ENCODE measurements at regions not wholly inside any gene's neighbourhood (a gene's known extent, or its start where the extent isn't known, plus 50 kb on each side); places are given as distances from the start of the nearest gene placed in this dataset.

DNA sequence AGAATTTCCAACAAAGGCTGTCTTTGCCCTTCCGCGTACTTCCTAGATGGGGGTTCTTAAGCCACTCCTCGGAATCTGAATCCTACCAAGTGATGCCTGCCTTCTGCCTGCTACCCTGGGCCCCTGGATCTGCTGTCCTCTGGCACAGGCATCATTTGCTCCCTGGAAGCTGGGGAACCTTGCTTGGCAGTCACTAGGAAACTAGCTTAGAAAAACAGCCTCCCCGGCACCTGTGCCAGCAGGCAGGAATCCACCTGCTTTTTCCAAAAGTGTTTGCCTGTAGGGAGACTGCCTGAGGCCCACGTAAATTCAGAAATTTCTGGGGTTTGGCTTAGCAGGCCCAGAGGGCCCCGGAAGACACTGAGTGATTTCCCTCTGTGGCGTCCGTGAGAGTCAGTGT, 442.4 kb downstream of the TSHZ3 start:
- no peaks in the 10 kb centered on the region for H3K9me3 ChIP-seq
- H3K27ac ChIP-seq: no peak overlapping the region
- H3K4me1 ChIP-seq: no peaks in the 10 kb centered on the region
- intact Hi-C loops (cut with DNase I): no loop called here
- DNase-seq (no peak), ATAC-seq (no peak)
- no peaks in the 10 kb centered on the region for H3K27me3 ChIP-seq (ENCODE audit: low read depth)
- TF ChIP-seq, protein P1, sequence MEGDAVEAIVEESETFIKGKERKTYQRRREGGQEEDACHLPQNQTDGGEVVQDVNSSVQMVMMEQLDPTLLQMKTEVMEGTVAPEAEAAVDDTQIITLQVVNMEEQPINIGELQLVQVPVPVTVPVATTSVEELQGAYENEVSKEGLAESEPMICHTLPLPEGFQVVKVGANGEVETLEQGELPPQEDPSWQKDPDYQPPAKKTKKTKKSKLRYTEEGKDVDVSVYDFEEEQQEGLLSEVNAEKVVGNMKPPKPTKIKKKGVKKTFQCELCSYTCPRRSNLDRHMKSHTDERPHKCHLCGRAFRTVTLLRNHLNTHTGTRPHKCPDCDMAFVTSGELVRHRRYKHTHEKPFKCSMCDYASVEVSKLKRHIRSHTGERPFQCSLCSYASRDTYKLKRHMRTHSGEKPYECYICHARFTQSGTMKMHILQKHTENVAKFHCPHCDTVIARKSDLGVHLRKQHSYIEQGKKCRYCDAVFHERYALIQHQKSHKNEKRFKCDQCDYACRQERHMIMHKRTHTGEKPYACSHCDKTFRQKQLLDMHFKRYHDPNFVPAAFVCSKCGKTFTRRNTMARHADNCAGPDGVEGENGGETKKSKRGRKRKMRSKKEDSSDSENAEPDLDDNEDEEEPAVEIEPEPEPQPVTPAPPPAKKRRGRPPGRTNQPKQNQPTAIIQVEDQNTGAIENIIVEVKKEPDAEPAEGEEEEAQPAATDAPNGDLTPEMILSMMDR (IDR thresholded peaks at IDR 0.05): no peak
- H3K4me3 ChIP-seq: no peak overlapping the region
- no peaks in the 10 kb centered on the region for H3K36me3 ChIP-seq

DNA sequence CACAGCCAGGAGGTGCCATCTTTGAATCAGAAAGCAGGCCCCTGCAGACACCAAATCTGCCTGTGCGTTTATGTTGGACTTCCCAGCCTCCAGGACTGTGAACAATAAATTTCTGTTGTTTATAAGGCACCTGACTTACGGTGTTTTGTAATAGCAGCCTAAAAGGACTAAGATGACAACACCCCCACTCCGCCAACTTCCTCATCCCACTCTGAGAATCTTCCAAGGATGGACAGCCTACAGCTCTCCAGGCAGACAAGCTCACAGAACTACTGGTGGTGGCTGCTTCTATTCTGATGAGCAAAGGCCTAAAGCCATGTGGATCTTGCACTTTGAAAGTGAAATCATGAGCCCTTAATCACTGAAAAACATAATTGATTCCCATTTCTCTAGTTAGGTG, 449.2 kb downstream of the TSHZ3 start:
- intact Hi-C loops (cut with DNase I): no loop called here
- Histone ChIP-seq H3K4me1 (no peaks in the 10 kb centered on the region), H3K36me3 (no peaks in the 10 kb centered on the region), H3K9me3 (no peaks in the 10 kb centered on the region), H3K4me3 (no peak overlapping the region), H3K27ac (no peak overlapping the region), H3K27me3 (ENCODE audit: low read depth) (no peaks in the 10 kb centered on the region)
- TF ChIP-seq, protein P1 (IDR thresholded peaks at IDR 0.05): no peak
- ATAC-seq (no peak), DNase-seq (no peak)

DNA sequence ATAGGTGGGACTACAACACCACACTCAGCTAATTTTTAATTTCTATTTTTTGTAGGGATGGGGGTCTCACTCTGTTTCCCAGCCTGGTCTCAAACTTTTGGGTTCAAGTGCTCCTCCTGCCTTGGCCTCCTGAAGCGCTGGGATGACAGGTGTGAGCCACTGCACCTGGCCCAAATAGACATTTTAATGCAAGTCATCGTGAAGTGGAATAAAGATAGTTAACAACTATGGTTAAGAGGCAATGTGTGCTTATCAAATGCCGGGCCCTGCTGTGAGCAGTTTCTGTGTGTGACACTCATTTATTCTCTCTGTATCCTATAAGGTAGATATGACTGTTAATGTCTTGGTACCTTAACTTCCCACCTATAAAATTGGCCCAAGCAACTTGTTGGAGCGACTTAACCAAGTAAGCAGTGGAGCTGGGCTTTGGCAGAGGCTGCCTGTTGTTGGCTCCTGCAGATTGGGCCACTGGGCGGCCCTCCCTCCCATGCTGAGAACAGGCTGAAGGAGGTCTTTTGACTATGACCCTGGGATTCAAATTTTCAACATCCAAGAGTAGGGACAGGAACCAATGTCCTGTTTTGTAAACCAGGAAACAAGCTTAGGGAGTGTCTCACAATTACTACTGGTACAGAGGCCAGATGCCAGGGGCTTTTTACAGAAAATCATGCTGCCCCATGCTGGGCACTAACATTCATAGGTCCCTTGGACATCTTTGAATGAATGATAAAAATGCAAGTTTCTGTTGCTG, 450.7 kb downstream of the TSHZ3 start:
- ATAC-seq (no peak), DNase-seq (no peak)
- intact Hi-C loops (cut with DNase I): no loop called here
- Histone ChIP-seq H3K9me3 (no peaks in the 10 kb centered on the region), H3K27ac (no peak overlapping the region), H3K4me1 (no peaks in the 10 kb centered on the region), H3K36me3 (no peaks in the 10 kb centered on the region), H3K4me3 (no peak overlapping the region), H3K27me3 (ENCODE audit: low read depth) (no peaks in the 10 kb centered on the region)
- TF ChIP-seq, protein P1 (IDR thresholded peaks at IDR 0.05): no peak

DNA sequence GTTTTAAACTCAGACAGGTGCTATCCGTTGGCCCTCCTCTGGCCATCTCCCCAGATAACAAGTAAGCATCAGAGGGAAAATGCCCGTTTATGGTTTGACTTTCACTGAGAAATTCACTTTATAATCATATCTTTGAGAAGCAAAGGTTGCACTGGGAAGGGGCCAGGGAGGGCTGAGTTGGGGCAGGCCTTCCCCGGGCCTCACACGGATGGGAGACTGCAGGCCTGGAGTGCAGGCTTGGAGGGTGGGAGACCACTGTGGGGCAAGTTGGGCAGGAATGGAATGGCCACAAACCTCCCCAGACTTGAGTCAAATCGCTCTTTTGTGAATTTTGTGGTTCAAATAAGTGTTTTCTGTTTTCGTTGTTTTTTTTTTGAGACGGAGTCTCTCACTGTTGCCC, 451.7 kb downstream of the TSHZ3 start:
- no peak overlapping the region for H3K4me3 ChIP-seq
- no peak overlapping the region for H3K27ac ChIP-seq
- H3K4me1 ChIP-seq: no peaks in the 10 kb centered on the region
- no peaks in the 10 kb centered on the region for H3K9me3 ChIP-seq
- intact Hi-C loops (cut with DNase I): no loop called here
- no peaks in the 10 kb centered on the region for H3K36me3 ChIP-seq
- DNase-seq: no peak
- TF ChIP-seq, protein P1 (IDR thresholded peaks at IDR 0.05): no peak
- no peaks in the 10 kb centered on the region for H3K27me3 ChIP-seq (ENCODE audit: low read depth)
- no peak for ATAC-seq

DNA sequence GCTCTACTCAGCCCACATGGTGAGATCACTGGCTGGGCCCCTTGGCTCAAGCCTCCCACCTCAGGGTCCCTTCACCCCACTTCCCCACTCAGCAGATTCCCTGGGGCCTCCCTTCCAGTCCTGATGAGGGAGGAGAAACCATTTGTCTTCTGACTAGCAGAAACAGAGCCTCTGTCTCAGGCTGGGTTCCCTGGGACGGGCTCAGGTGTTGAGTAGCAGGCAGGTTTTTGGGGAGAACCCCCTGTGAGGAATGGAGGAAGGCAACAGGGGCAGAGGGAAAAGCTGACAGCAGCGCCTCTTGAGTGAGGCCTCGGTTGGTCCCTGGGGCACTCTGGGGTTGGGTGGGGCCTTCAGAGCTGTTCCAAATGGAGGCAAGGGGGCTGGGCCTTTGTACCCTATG, 452.2 kb downstream of the TSHZ3 start:
- intact Hi-C loops (cut with DNase I): no loop called here
- H3K4me3 ChIP-seq: no peak overlapping the region
- no peaks in the 10 kb centered on the region for H3K9me3 ChIP-seq
- TF ChIP-seq, protein P1 (IDR thresholded peaks at IDR 0.05): no peak
- no peaks in the 10 kb centered on the region for H3K27me3 ChIP-seq (ENCODE audit: low read depth)
- ATAC-seq (no peak), DNase-seq (no peak)
- H3K4me1 ChIP-seq: no peaks in the 10 kb centered on the region
- H3K36me3 ChIP-seq: no peaks in the 10 kb centered on the region
- H3K27ac ChIP-seq: no peak overlapping the region
